ENCODE measurements at regions not wholly inside any gene's neighbourhood (a gene's known extent, or its start where the extent isn't known, plus 50 kb on each side); places are given as distances from the start of the nearest gene placed in this dataset.

DNA sequence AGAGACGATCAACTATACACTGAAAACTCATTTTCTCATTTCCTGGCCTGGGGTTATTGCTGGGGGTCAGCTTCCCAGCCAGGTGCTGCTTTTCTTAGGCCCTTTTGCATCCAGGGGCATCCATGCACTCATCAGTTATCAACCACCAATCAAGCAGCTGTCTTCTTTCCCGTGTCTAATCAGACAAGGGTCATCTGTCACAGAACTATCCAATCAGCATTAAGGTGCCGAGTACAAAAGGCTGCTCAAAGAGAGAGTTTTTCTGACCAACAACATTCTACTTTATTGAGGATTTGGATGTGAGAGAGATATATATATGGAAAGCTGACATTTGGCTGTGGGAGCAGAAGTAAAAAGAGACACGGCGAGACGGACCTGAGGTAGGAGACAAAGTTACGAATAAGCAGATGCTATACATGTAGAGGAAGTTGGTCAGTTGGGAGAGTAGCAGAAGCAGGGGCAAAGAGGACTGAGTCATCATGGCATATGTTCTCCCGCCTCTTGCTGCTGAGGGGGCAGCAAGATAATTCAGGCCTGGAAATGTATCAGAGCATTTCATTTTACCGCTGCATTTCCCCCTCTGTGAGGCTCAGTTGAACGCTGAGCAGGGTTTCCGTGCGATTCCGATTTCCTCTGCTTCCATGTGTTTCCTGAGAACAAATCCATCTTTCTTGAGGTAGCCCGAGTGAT lies 129.3 kb downstream of the NUP35 start:
- ATAC-seq, result no peak; the same call in 1 of the 3 replicates
- BruUV-seq (replicated peaks), result no TSS peak
- Histone ChIP-seq H3K9me1 (ENCODE audit: control insufficient read depth, insufficient read depth, low read length) (no peaks in the 10 kb centered on the region), H3K36me3 (ENCODE audit: control insufficient read depth, insufficient read depth, low read length) (no peaks in the 10 kb centered on the region), H3K4me3 (no peak overlapping the region), H4K20me1 (replicated peaks; ENCODE audit: control insufficient read depth, insufficient read depth, low read length) (no peaks in the 10 kb centered on the region), H3K4me1 (replicated peaks in 1 of 2; ENCODE audit: control insufficient read depth in 2 of 2, insufficient read depth in 2 of 2, low read length in 2 of 2) (no peaks in the 10 kb centered on the region), H3K79me2 (ENCODE audit: control insufficient read depth, insufficient read depth, low read length) (no peaks in the 10 kb centered on the region), H3K27me3 (ENCODE audit: control insufficient read depth in 2 of 2, insufficient read depth in 2 of 2, low read length in 2 of 2) (peaks cover 3 to 7% of the 10 kb centered on the region in 2 experiments; a peak in 2 of 5 replicates), H3K27ac (ENCODE audit: extremely low read depth, low read depth, low read length) (no peak overlapping the region), H3K4me2 (ENCODE audit: insufficient read depth, low read length) (peak overlapping the region; percentile 3; the same call in 1 of the 2 replicates), H3K9me3 (replicated peaks; ENCODE audit: control insufficient read depth, insufficient read depth, low read depth, low read length) (no peaks in the 10 kb centered on the region), H2AFZ (ENCODE audit: low read depth, low read length) (peak overlapping the region; percentile 9; the same call in 1 of the 2 replicates), H3K9ac (ENCODE audit: insufficient read depth in 1 of 2, low read depth in 2 of 2, low read length in 2 of 2) (no peak overlapping the region)
- in situ Hi-C loops (cut with MboI), result no loop called here
- TF ChIP-seq SIN3B (IDR thresholded peaks at IDR 0.05; ENCODE audit: low read depth), result no peak
- TF ChIP-seq JUND (IDR thresholded peaks at IDR 0.05; ENCODE audit: borderline replicate concordance, low read depth, low read length), result 0 out of 2 replicates have a peak, but pooled peaks have one; percentile 31
- no peak for TF ChIP-seq JUND (tag; IDR thresholded peaks at IDR 0.05; ENCODE audit: borderline replicate concordance, low read depth, low read length)
- no peak for TF ChIP-seq SMARCA5 (IDR thresholded peaks at IDR 0.05)
- no peak for TF ChIP-seq ZEB2 (IDR thresholded peaks at IDR 0.05)
- POLR2A ChIA-PET, result no interaction called here
- FAIRE-seq, result no peak
- CTCF ChIA-PET (ENCODE audit: low intra/inter-chr PET ratio), result no interaction called here
- intact Hi-C loops (cut with micrococcal nuclease), result no loop called here
- WGBS (ENCODE audit: insufficient coverage, low coverage, missing lambda C conversion rate), result 5% methylated on average over 14 of the region's 14 CpGs
- peak in 2 of 4 experiments; percentile 6 to 13 for DNase-seq (ENCODE audit: extremely low read depth in 1 of 4, low spot score in 3 of 4)

DNA sequence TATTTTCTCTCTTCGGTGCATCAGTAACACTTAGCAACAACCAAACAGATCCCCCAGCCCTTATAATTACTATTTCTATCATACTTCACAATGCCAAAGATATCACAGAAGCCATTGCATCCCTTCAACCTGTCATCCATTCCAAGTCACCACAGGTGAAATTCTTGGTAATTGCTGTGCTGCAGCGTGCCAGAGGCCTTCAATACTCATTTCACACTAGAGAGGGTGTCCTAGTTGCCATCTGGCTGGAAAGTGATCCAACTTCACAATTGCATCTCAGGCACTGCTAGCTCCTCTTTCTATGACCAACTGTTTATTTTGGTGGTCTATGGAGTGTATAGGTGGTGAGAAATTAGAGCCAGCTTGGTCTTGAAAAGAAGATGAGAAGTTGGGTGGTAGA lies 131.2 kb downstream of the NUP35 start:
- H4K20me1 ChIP-seq (replicated peaks; ENCODE audit: control insufficient read depth, insufficient read depth, low read length), result no peaks in the 10 kb centered on the region
- no peak overlapping the region for H2AFZ ChIP-seq (ENCODE audit: low read depth, low read length)
- no peak for ATAC-seq
- TF ChIP-seq ZNF232 (CRISPR knock-in tag; IDR thresholded peaks at IDR 0.05) (no peak), SP1 (CRISPR knock-in tag; IDR thresholded peaks at IDR 0.05) (no peak), GATA2 (CRISPR knock-in tag; IDR thresholded peaks at IDR 0.05) (no peak)
- TF ChIP-seq, protein P1, sequence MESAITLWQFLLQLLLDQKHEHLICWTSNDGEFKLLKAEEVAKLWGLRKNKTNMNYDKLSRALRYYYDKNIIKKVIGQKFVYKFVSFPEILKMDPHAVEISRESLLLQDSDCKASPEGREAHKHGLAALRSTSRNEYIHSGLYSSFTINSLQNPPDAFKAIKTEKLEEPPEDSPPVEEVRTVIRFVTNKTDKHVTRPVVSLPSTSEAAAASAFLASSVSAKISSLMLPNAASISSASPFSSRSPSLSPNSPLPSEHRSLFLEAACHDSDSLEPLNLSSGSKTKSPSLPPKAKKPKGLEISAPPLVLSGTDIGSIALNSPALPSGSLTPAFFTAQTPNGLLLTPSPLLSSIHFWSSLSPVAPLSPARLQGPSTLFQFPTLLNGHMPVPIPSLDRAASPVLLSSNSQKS (CRISPR knock-in tag; IDR thresholded peaks at IDR 0.05), result no peak
- CTCF ChIA-PET (ENCODE audit: low intra/inter-chr PET ratio), result no interaction called here
- no peak for DNase-seq (ENCODE audit: extremely low read depth in 1 of 4, low spot score in 3 of 4)
- intact Hi-C loops (cut with micrococcal nuclease), result no loop called here
- no peaks in the 10 kb centered on the region for H3K79me2 ChIP-seq (ENCODE audit: control insufficient read depth, insufficient read depth, low read length)
- H3K9ac ChIP-seq (ENCODE audit: insufficient read depth in 1 of 2, low read depth in 2 of 2, low read length in 2 of 2), result no peak overlapping the region
- no peaks in the 10 kb centered on the region for H3K9me1 ChIP-seq (ENCODE audit: control insufficient read depth, insufficient read depth, low read length)
- peaks cover 3 to 9% of the 10 kb centered on the region in 2 experiments; a peak in 3 of 5 replicates for H3K27me3 ChIP-seq (ENCODE audit: control insufficient read depth in 2 of 2, insufficient read depth in 2 of 2, low read length in 2 of 2)
- BruUV-seq (replicated peaks), result no TSS peak
- 13% methylated on average over 2 of the region's 2 CpGs for WGBS (ENCODE audit: insufficient coverage, low coverage, missing lambda C conversion rate)
- POLR2A ChIA-PET, result interaction anchor here (1.3 kb wide), 1 partner anchor 17 kb away, joined by 3 read pairs; no protein-coding TSS in a partner anchor
- peaks cover 0 to 1% of the 10 kb centered on the region in 2 experiments; a peak in 1 of 5 replicates for H3K4me1 ChIP-seq (replicated peaks in 1 of 2; ENCODE audit: control insufficient read depth in 2 of 2, insufficient read depth in 2 of 2, low read length in 2 of 2)
- no peaks in the 10 kb centered on the region for H3K9me3 ChIP-seq (replicated peaks; ENCODE audit: control insufficient read depth, insufficient read depth, low read depth, low read length)
- FAIRE-seq, result no peak
- no peak overlapping the region for H3K27ac ChIP-seq (ENCODE audit: extremely low read depth, low read depth, low read length)
- in situ Hi-C loops (cut with MboI), result no loop called here
- no peaks in the 10 kb centered on the region for H3K36me3 ChIP-seq (ENCODE audit: control insufficient read depth, insufficient read depth, low read length)
- H3K4me2 ChIP-seq (ENCODE audit: insufficient read depth, low read length), result no peak overlapping the region
- H3K4me3 ChIP-seq, result no peak overlapping the region
